Neural cell (in vitro differentiated cells): ENCODE measurements at regions not wholly inside any gene's neighbourhood (a gene's known extent, or its start where the extent isn't known, plus 50 kb on each side); places are given as distances from the start of the nearest gene placed in this dataset.

Source experiments
- H2AFZ ChIP-seq: fragments of 200-600, 300-800 bp; sonication (generic), shearing (Covaris generic); 2 replicates; pipeline ENCODE4 v1.6.0; 2014; ENCODE audit warnings: low read depth, mild to moderate bottlenecking, antibody characterized with exemption, low read length, moderate library complexity
- H3F3A ChIP-seq: fragments of 200-600 bp; shearing (Covaris generic); 2 replicates; pipeline ENCODE4 v1.6.1; 2016; ENCODE audit warnings: mild to moderate bottlenecking, moderate library complexity, mixed read lengths, antibody characterized with exemption, low read length; ENCODE audit not compliant: insufficient read depth, poor library complexity, severe bottlenecking
- H3K27ac ChIP-seq: fragments of 200-600, 300-800 bp; sonication (generic), shearing (Covaris generic); 2 replicates; pipeline ENCODE4 v1.5.1; 2014; ENCODE audit warnings: mild to moderate bottlenecking, low read length, moderate library complexity
- H3K27me3 ChIP-seq: fragments of 300-800, 200-600 bp; sonication (generic), shearing (Covaris generic); 2 replicates; pipeline ENCODE4 v1.6.0; 2014; ENCODE audit warnings: mild to moderate bottlenecking, low read depth, low read length, moderate library complexity; ENCODE audit not compliant: insufficient read depth
- H3K36me3 ChIP-seq: fragments of 300-800, 200-600 bp; sonication (generic), shearing (Covaris generic); 2 replicates; pipeline ENCODE4 v1.5.1; 2014; ENCODE audit warnings: mild to moderate bottlenecking, antibody characterized with exemption, low read length, moderate library complexity; ENCODE audit not compliant: insufficient read depth
- H3K4me2 ChIP-seq: fragments of 300-800, 200-600 bp; sonication (generic), shearing (Covaris generic); 2 replicates; pipeline ENCODE4 v1.6.0; 2014; ENCODE audit warnings: mild to moderate bottlenecking, low read length
- H3K4me3 ChIP-seq: fragments of 300-800, 200-600 bp; sonication (generic), shearing (Covaris generic); 2 replicates; pipeline ENCODE4 v1.5.1; 2014; ENCODE audit warnings: mild to moderate bottlenecking, low read length, moderate library complexity
- H3K79me2 ChIP-seq: fragments of 200-600 bp; shearing (Covaris generic); replicated peaks from 2 replicates; pipeline ENCODE4 v1.6.0; 2014; ENCODE audit warnings: mild to moderate bottlenecking, low read length, moderate library complexity; ENCODE audit not compliant: insufficient read depth
- H3K9ac ChIP-seq: fragments of 300-800, 200-600 bp; sonication (generic), shearing (Covaris generic); 2 replicates; pipeline ENCODE4 v1.6.1; 2016; ENCODE audit warnings: mild to moderate bottlenecking, low read length, mixed read lengths
- H3K9me2 ChIP-seq: fragments of 200-600 bp; shearing (Covaris generic); 2 replicates; pipeline ENCODE4 v1.6.1; 2016; ENCODE audit warnings: mild to moderate bottlenecking, low read length, mixed read lengths; ENCODE audit not compliant: insufficient read depth
- H3K9me3 ChIP-seq: fragments of 200-600, 300-800 bp; sonication (generic), shearing (Covaris generic); 2 replicates; pipeline ENCODE4 v1.6.1; 2016; ENCODE audit warnings: mild to moderate bottlenecking, mixed run types, low read length, moderate library complexity, mixed read lengths
- H4K20me1 ChIP-seq: fragments of 200-600 bp; shearing (Covaris generic); 2 replicates; pipeline ENCODE4 v1.6.1; 2016; ENCODE audit warnings: mild to moderate bottlenecking, mixed run types; ENCODE audit not compliant: insufficient read depth
- CTCF ChIP-seq: fragments of 450-650 bp; IDR thresholded peaks from 2 replicates; pipeline ENCODE4 v1.5.1; 2014; ENCODE audit warnings: antibody characterized with exemption, mild to moderate bottlenecking, moderate library complexity; ENCODE audit not compliant: poor library complexity, severe bottlenecking
- EP300 ChIP-seq: fragments of 450-650 bp; conservative IDR thresholded peaks from 2 replicates; pipeline ENCODE4 v1.6.1; 2014; ENCODE audit warnings: antibody characterized with exemption, mild to moderate bottlenecking, moderate library complexity; ENCODE audit not compliant: poor library complexity, severe bottlenecking
- EZH2 ChIP-seq: fragments of 200-600, 300-800 bp; shearing (Covaris generic), sonication (generic); IDR thresholded peaks from 2 replicates; pipeline ENCODE4 v1.6.1; 2014; ENCODE audit warnings: antibody characterized with exemption, low read length, borderline replicate concordance, mild to moderate bottlenecking; ENCODE audit not compliant: insufficient read depth, poor library complexity, severe bottlenecking
- MXI1 ChIP-seq: fragments of 450-650 bp; conservative IDR thresholded peaks from 2 replicates; pipeline ENCODE4 v1.6.1; 2014; ENCODE audit warnings: antibody characterized with exemption, mild to moderate bottlenecking; ENCODE audit not compliant: poor library complexity, severe bottlenecking
- POLR2AphosphoS5 ChIP-seq: IDR thresholded peaks from 2 replicates; pipeline ENCODE4 v1.6.1; 2012
- RAD21 ChIP-seq: fragments of 450-650 bp; conservative IDR thresholded peaks from 2 replicates; pipeline ENCODE4 v1.6.1; 2014; ENCODE audit warnings: antibody characterized with exemption, mild to moderate bottlenecking, moderate library complexity
- SMC3 ChIP-seq: fragments of 450-650 bp; conservative IDR thresholded peaks from 2 replicates; pipeline ENCODE4 v1.6.1; 2014; ENCODE audit warnings: antibody characterized with exemption, mild to moderate bottlenecking, moderate library complexity; ENCODE audit not compliant: poor library complexity
- TAF1 ChIP-seq: IDR thresholded peaks from 2 replicates; pipeline ENCODE4 v1.6.1; 2012; ENCODE audit warnings: low read depth
- TF ChIP-seq, protein P1 (sequence below): IDR thresholded peaks from 2 replicates; pipeline ENCODE4 v1.6.1; 2012; ENCODE audit warnings: borderline replicate concordance

GRCh38 chr13:39245688-39246087 is 207.4 kb downstream of the NHLRC3 start:
- no peaks in the 10 kb centered on the region for H3K9me2 ChIP-seq
- no peaks in the 10 kb centered on the region for H4K20me1 ChIP-seq
- H3K27ac ChIP-seq, result no peak overlapping the region
- H3F3A ChIP-seq, result no peaks in the 10 kb centered on the region
- no peaks in the 10 kb centered on the region for H3K9me3 ChIP-seq
- TF ChIP-seq RAD21, result no peak
- no peak for TF ChIP-seq EP300
- H3K4me3 ChIP-seq, result no peak overlapping the region
- H3K9ac ChIP-seq, result no peak overlapping the region
- no peak overlapping the region for H2AFZ ChIP-seq
- no peaks in the 10 kb centered on the region for H3K27me3 ChIP-seq
- H3K4me2 ChIP-seq, result no peak overlapping the region
- no peaks in the 10 kb centered on the region for H3K79me2 ChIP-seq
- H3K36me3 ChIP-seq, result no peaks in the 10 kb centered on the region

DNA sequence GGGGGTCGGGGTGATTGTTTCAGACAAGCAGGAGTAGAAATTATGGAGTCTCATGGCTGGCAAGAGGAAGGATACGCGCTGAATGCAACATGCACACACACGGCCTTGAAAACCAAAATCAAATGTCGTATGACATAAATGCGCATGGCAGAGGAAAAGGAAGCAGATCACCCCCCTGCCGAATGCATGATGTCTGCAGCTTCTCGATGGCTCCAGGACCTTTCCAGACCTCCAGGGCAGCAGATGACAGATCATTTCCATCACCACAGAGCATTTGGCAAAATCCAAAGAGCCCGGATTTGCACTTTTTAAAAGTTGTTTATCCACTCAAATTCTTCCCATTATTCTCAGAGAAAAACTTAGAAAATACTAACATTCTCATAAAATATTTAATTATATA is 211.7 kb downstream of the NHLRC3 start:
- Histone ChIP-seq H3K36me3 (no peaks in the 10 kb centered on the region), H3K79me2 (no peaks in the 10 kb centered on the region), H3K9me2 (no peaks in the 10 kb centered on the region), H3F3A (no peaks in the 10 kb centered on the region), H4K20me1 (no peaks in the 10 kb centered on the region), H3K9ac (no peak overlapping the region), H2AFZ (no peak overlapping the region), H3K27ac (no peak overlapping the region), H3K27me3 (no peaks in the 10 kb centered on the region), H3K4me2 (no peak overlapping the region), H3K4me3 (no peak overlapping the region), H3K9me3 (no peaks in the 10 kb centered on the region)
- TF ChIP-seq EZH2, result no peak
- no peak for TF ChIP-seq CTCF
- no peak for TF ChIP-seq MXI1
- no peak for TF ChIP-seq EP300
- no peak for TF ChIP-seq TAF1
- TF ChIP-seq RAD21, result no peak
- no peak for TF ChIP-seq SMC3
- no peak for TF ChIP-seq POLR2AphosphoS5
- TF ChIP-seq, protein P1, sequence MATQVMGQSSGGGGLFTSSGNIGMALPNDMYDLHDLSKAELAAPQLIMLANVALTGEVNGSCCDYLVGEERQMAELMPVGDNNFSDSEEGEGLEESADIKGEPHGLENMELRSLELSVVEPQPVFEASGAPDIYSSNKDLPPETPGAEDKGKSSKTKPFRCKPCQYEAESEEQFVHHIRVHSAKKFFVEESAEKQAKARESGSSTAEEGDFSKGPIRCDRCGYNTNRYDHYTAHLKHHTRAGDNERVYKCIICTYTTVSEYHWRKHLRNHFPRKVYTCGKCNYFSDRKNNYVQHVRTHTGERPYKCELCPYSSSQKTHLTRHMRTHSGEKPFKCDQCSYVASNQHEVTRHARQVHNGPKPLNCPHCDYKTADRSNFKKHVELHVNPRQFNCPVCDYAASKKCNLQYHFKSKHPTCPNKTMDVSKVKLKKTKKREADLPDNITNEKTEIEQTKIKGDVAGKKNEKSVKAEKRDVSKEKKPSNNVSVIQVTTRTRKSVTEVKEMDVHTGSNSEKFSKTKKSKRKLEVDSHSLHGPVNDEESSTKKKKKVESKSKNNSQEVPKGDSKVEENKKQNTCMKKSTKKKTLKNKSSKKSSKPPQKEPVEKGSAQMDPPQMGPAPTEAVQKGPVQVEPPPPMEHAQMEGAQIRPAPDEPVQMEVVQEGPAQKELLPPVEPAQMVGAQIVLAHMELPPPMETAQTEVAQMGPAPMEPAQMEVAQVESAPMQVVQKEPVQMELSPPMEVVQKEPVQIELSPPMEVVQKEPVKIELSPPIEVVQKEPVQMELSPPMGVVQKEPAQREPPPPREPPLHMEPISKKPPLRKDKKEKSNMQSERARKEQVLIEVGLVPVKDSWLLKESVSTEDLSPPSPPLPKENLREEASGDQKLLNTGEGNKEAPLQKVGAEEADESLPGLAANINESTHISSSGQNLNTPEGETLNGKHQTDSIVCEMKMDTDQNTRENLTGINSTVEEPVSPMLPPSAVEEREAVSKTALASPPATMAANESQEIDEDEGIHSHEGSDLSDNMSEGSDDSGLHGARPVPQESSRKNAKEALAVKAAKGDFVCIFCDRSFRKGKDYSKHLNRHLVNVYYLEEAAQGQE, result no peak

DNA sequence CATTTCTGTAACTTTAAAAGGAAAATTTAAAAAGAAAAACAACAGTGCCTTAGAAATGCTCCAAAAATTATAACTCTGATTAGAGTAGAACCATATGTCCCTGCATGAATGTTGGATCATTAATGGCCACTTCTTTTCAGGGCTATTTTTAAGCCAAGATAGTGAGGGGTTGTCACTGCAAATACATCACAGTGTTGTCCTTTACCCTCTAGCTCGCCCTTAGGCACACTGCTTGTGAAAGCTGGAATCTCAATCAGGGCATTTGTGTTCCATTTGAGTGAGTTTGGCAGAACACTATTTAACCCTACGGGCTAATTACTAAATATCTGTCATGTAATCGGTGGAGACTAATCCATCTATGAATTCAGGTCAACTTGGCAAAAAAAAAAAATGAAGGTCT is 212.2 kb downstream of the NHLRC3 start:
- no peaks in the 10 kb centered on the region for H4K20me1 ChIP-seq
- no peaks in the 10 kb centered on the region for H3K36me3 ChIP-seq
- H3K27me3 ChIP-seq, result no peaks in the 10 kb centered on the region
- no peaks in the 10 kb centered on the region for H3K9me3 ChIP-seq
- no peak overlapping the region for H3K4me2 ChIP-seq
- H3K79me2 ChIP-seq, result no peaks in the 10 kb centered on the region
- H3K27ac ChIP-seq, result no peak overlapping the region
- H3K9me2 ChIP-seq, result no peaks in the 10 kb centered on the region
- no peak overlapping the region for H3K4me3 ChIP-seq
- TF ChIP-seq EP300 (no peak), MXI1 (no peak)
- H3F3A ChIP-seq, result no peaks in the 10 kb centered on the region
- no peak overlapping the region for H3K9ac ChIP-seq
- no peak overlapping the region for H2AFZ ChIP-seq
